ENCODE measurements at regions not wholly inside any gene's neighbourhood (a gene's known extent, or its start where the extent isn't known, plus 50 kb on each side); places are given as distances from the start of the nearest gene placed in this dataset.
"Not testable (repeated sequence)": the region's sequence is repeated elsewhere in the genome, so short reads cannot be mapped to it uniquely, and the experiment has no call there.

- TF ChIP-seq EP300 (IDR thresholded peaks at IDR 0.05) (no peak), POLR2A (IDR thresholded peaks at IDR 0.05) (no peak), CTCF (IDR thresholded peaks at IDR 0.05) (no peak), POLR2AphosphoS5 (IDR thresholded peaks at IDR 0.05) (no peak)
- no peaks in the 10 kb centered on the region for H3K9me3 ChIP-seq
- H3K4me3 ChIP-seq: no peak overlapping the region
- no peaks in the 10 kb centered on the region for H3K4me1 ChIP-seq
- peak in 1 of 2 donors; percentile 24 for DNase-seq (ENCODE audit: low spot score in 2 of 2)
- WGBS: 69% methylated on average over 4 of the region's 4 CpGs
- H3K36me3 ChIP-seq: no peaks in the 10 kb centered on the region
- no peak overlapping the region for H3K27ac ChIP-seq
- H3K27me3 ChIP-seq: peaks cover 6% of the 10 kb centered on the region
Observed at GRCh38 chr17:33949100-33949499, 306.0 kb upstream of the CCL2 start.

GRCh38 chr17:33950061-33950460 is 305.0 kb upstream of the CCL2 start:
- Histone ChIP-seq H3K27ac (no peak overlapping the region), H3K36me3 (no peaks in the 10 kb centered on the region), H3K9me3 (no peaks in the 10 kb centered on the region), H3K4me1 (no peaks in the 10 kb centered on the region), H3K4me3 (no peak overlapping the region), H3K27me3 (no peaks in the 10 kb centered on the region)
- peak in 1 of 2 donors; percentile 53 for DNase-seq (ENCODE audit: low spot score in 2 of 2)
- TF ChIP-seq EP300 (IDR thresholded peaks at IDR 0.05) (no peak), POLR2A (IDR thresholded peaks at IDR 0.05) (no peak), POLR2AphosphoS5 (IDR thresholded peaks at IDR 0.05) (no peak), CTCF (IDR thresholded peaks at IDR 0.05) (no peak)
- 83% methylated on average over 6 of the region's 6 CpGs for WGBS

- H3K27me3 ChIP-seq: peaks cover 4% of the 10 kb centered on the region
- H3K27ac ChIP-seq: no peak overlapping the region
- H3K9me3 ChIP-seq: no peaks in the 10 kb centered on the region
- DNase-seq (ENCODE audit: low spot score in 2 of 2): no peak
- H3K36me3 ChIP-seq: no peaks in the 10 kb centered on the region
- 31% methylated on average over 1 of the region's 1 CpG for WGBS
- TF ChIP-seq CTCF (IDR thresholded peaks at IDR 0.05): no peak
- TF ChIP-seq POLR2A (IDR thresholded peaks at IDR 0.05): no peak
- TF ChIP-seq POLR2AphosphoS5 (IDR thresholded peaks at IDR 0.05): no peak
- TF ChIP-seq EP300 (IDR thresholded peaks at IDR 0.05): no peak
- H3K4me3 ChIP-seq: no peak overlapping the region
- H3K4me1 ChIP-seq: no peaks in the 10 kb centered on the region
Observed at GRCh38 chr17:33952425-33952824, 302.7 kb upstream of the CCL2 start.

- DNase-seq (ENCODE audit: low spot score in 2 of 2): no peak
- Histone ChIP-seq H3K36me3 (no peaks in the 10 kb centered on the region), H3K4me1 (no peaks in the 10 kb centered on the region), H3K27me3 (peaks cover 4% of the 10 kb centered on the region), H3K27ac (no peak overlapping the region), H3K9me3 (no peaks in the 10 kb centered on the region), H3K4me3 (no peak overlapping the region)
- WGBS: 80% methylated on average over 3 of the region's 3 CpGs
- TF ChIP-seq POLR2A (IDR thresholded peaks at IDR 0.05) (no peak), POLR2AphosphoS5 (IDR thresholded peaks at IDR 0.05) (no peak), CTCF (IDR thresholded peaks at IDR 0.05) (no peak), EP300 (IDR thresholded peaks at IDR 0.05) (no peak)
Observed at GRCh38 chr17:33954597-33954996, 300.5 kb upstream of the CCL2 start.

- Histone ChIP-seq H3K4me1 (no peaks in the 10 kb centered on the region), H3K27ac (no peak overlapping the region), H3K27me3 (peaks cover 4% of the 10 kb centered on the region), H3K9me3 (no peaks in the 10 kb centered on the region), H3K4me3 (no peak overlapping the region), H3K36me3 (no peaks in the 10 kb centered on the region)
- WGBS: 35% methylated on average over 2 of the region's 2 CpGs
- TF ChIP-seq CTCF (IDR thresholded peaks at IDR 0.05) (no peak), EP300 (IDR thresholded peaks at IDR 0.05) (no peak), POLR2A (IDR thresholded peaks at IDR 0.05) (no peak), POLR2AphosphoS5 (IDR thresholded peaks at IDR 0.05) (no peak)
- DNase-seq (ENCODE audit: low spot score in 2 of 2): peak in 1 of 2 donors; percentile 18
Observed at GRCh38 chr17:33955461-33955860, 299.6 kb upstream of the CCL2 start.

GRCh38 chr17:33959098-33959497 is 296.0 kb upstream of the CCL2 start:
- not testable (repeated sequence) for H3K4me1 ChIP-seq; DNase-seq (ENCODE audit: low spot score in 2 of 2); H3K9me3 ChIP-seq; H3K4me3 ChIP-seq; H3K27me3 ChIP-seq; H3K36me3 ChIP-seq; H3K27ac ChIP-seq
